ENCODE measurements at regions not wholly inside any gene's neighbourhood (a gene's known extent, or its start where the extent isn't known, plus 50 kb on each side); places are given as distances from the start of the nearest gene placed in this dataset.

GRCh38 chr12:69118516-69118915, 120.9 kb upstream of the CPSF6 start:
- H3K9me3 ChIP-seq (ENCODE audit: insufficient read depth, low read length) = no peaks in the 10 kb centered on the region
- H3K9ac ChIP-seq (ENCODE audit: low read length) = no peak overlapping the region
- H3K4me1 ChIP-seq (ENCODE audit: low read length) = no peaks in the 10 kb centered on the region
- H3K27me3 ChIP-seq (ENCODE audit: low read depth, low read length) = no peaks in the 10 kb centered on the region
- H3K4me3 ChIP-seq (ENCODE audit: low read length) = no peak overlapping the region
- H3K4me2 ChIP-seq (ENCODE audit: low read length) = no peak overlapping the region
- H3K27ac ChIP-seq (ENCODE audit: low read length) = no peak overlapping the region
- TF ChIP-seq EZH2phosphoT487 (IDR thresholded peaks at IDR 0.05; ENCODE audit: low read depth) = no peak
- no peak for TF ChIP-seq CTCF (IDR thresholded peaks at IDR 0.05; ENCODE audit: low read depth, low read length)
- no peak overlapping the region for H2AFZ ChIP-seq (ENCODE audit: low read depth, low read length)
- H3K79me2 ChIP-seq (ENCODE audit: low read length) = no peaks in the 10 kb centered on the region
- no peaks in the 10 kb centered on the region for H4K20me1 ChIP-seq (ENCODE audit: insufficient read depth, low read length)
- H3K36me3 ChIP-seq (replicated peaks; ENCODE audit: low read depth, low read length) = no peaks in the 10 kb centered on the region

GRCh38 chr12:69119770-69120169, 119.6 kb upstream of the CPSF6 start:
- H2AFZ ChIP-seq (ENCODE audit: low read depth, low read length) = no peak overlapping the region
- no peak overlapping the region for H3K27ac ChIP-seq (ENCODE audit: low read length)
- TF ChIP-seq CTCF (IDR thresholded peaks at IDR 0.05; ENCODE audit: low read depth, low read length) = no peak
- no peak for TF ChIP-seq EZH2phosphoT487 (IDR thresholded peaks at IDR 0.05; ENCODE audit: low read depth)
- H3K36me3 ChIP-seq (replicated peaks; ENCODE audit: low read depth, low read length) = no peaks in the 10 kb centered on the region
- no peak overlapping the region for H3K4me3 ChIP-seq (ENCODE audit: low read length)
- H3K9ac ChIP-seq (ENCODE audit: low read length) = no peak overlapping the region
- no peak overlapping the region for H3K4me2 ChIP-seq (ENCODE audit: low read length)
- no peaks in the 10 kb centered on the region for H4K20me1 ChIP-seq (ENCODE audit: insufficient read depth, low read length)
- no peaks in the 10 kb centered on the region for H3K9me3 ChIP-seq (ENCODE audit: insufficient read depth, low read length)
- H3K4me1 ChIP-seq (ENCODE audit: low read length) = no peaks in the 10 kb centered on the region
- no peaks in the 10 kb centered on the region for H3K79me2 ChIP-seq (ENCODE audit: low read length)
- H3K27me3 ChIP-seq (ENCODE audit: low read depth, low read length) = no peaks in the 10 kb centered on the region

- no peak overlapping the region for H3K9ac ChIP-seq (ENCODE audit: low read length)
- TF ChIP-seq CTCF (IDR thresholded peaks at IDR 0.05; ENCODE audit: low read depth, low read length) (no peak), EZH2phosphoT487 (IDR thresholded peaks at IDR 0.05; ENCODE audit: low read depth) (no peak)
- no peaks in the 10 kb centered on the region for H3K36me3 ChIP-seq (replicated peaks; ENCODE audit: low read depth, low read length)
- no peaks in the 10 kb centered on the region for H4K20me1 ChIP-seq (ENCODE audit: insufficient read depth, low read length)
- H3K79me2 ChIP-seq (ENCODE audit: low read length) = no peaks in the 10 kb centered on the region
- no peak overlapping the region for H3K27ac ChIP-seq (ENCODE audit: low read length)
- H3K27me3 ChIP-seq (ENCODE audit: low read depth, low read length) = no peaks in the 10 kb centered on the region
- no peaks in the 10 kb centered on the region for H3K9me3 ChIP-seq (ENCODE audit: insufficient read depth, low read length)
- no peak overlapping the region for H3K4me2 ChIP-seq (ENCODE audit: low read length)
- H3K4me1 ChIP-seq (ENCODE audit: low read length) = no peaks in the 10 kb centered on the region
- no peak overlapping the region for H2AFZ ChIP-seq (ENCODE audit: low read depth, low read length)
- no peak overlapping the region for H3K4me3 ChIP-seq (ENCODE audit: low read length)
These were observed 119.0 kb upstream of the CPSF6 start for GRCh38 chr12:69120354-69120753.

- H3K9ac ChIP-seq (ENCODE audit: low read length) = no peak overlapping the region
- no peaks in the 10 kb centered on the region for H3K79me2 ChIP-seq (ENCODE audit: low read length)
- H3K36me3 ChIP-seq (replicated peaks; ENCODE audit: low read depth, low read length) = no peaks in the 10 kb centered on the region
- no peaks in the 10 kb centered on the region for H3K9me3 ChIP-seq (ENCODE audit: insufficient read depth, low read length)
- no peak overlapping the region for H3K4me3 ChIP-seq (ENCODE audit: low read length)
- TF ChIP-seq EZH2phosphoT487 (IDR thresholded peaks at IDR 0.05; ENCODE audit: low read depth) (no peak), CTCF (IDR thresholded peaks at IDR 0.05; ENCODE audit: low read depth, low read length) (no peak)
- no peak overlapping the region for H2AFZ ChIP-seq (ENCODE audit: low read depth, low read length)
- H3K4me1 ChIP-seq (ENCODE audit: low read length) = no peaks in the 10 kb centered on the region
- no peaks in the 10 kb centered on the region for H4K20me1 ChIP-seq (ENCODE audit: insufficient read depth, low read length)
- no peak overlapping the region for H3K4me2 ChIP-seq (ENCODE audit: low read length)
- no peaks in the 10 kb centered on the region for H3K27me3 ChIP-seq (ENCODE audit: low read depth, low read length)
- no peak overlapping the region for H3K27ac ChIP-seq (ENCODE audit: low read length)
These were observed 116.1 kb upstream of the CPSF6 start for GRCh38 chr12:69123311-69123710.

Measured in OCI-LY3 (cell line).